ENCODE measurements at regions not wholly inside any gene's neighbourhood (a gene's known extent, or its start where the extent isn't known, plus 50 kb on each side); places are given as distances from the start of the nearest gene placed in this dataset.
"Not testable (repeated sequence)": the region's sequence is repeated elsewhere in the genome, so short reads cannot be mapped to it uniquely, and the experiment has no call there.

DNA sequence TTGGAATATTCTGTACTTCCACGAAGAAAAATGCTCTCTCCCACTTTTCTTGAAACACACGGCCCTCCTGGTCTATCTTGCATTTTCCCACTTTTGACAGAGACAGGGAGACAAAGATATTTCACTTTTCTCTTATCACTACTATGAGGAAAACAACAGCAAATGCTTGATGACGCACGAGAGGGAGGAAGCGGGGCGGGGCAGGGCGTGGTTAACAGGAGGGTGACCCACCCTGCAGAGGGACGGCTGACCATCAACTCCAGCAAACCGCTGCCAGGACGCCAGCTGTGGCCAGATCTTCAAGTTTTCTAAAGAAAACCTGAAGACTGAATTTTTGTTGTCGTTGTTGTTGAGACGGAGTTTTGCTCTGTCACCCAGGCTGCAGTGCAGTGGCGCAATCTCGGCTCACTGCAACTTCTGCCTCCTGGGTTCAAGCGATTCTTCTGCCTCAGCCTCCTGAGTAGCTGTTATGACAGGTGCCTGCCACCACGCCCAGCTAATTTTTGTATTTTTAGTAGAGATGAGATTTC is 63.8 kb downstream of the NSUN5 start:
- H3K27ac ChIP-seq (ENCODE audit: insufficient read depth, low read depth, low read length, poor library complexity, severe bottlenecking); H3K4me1 ChIP-seq (ENCODE audit: control insufficient read depth, insufficient read depth, low read length); H3K36me3 ChIP-seq (ENCODE audit: control insufficient read depth, insufficient read depth, low read length); H3K9me3 ChIP-seq (ENCODE audit: control insufficient read depth, low read length); H3K27me3 ChIP-seq (ENCODE audit: control insufficient read depth, insufficient read depth, low read length, poor library complexity, severe bottlenecking); H3K4me3 ChIP-seq (ENCODE audit: insufficient read depth, low read depth, low read length): not testable (repeated sequence)
- 92 to 94% methylated on average over 11 of the region's 16 CpGs for WGBS, 2 experiments

DNA sequence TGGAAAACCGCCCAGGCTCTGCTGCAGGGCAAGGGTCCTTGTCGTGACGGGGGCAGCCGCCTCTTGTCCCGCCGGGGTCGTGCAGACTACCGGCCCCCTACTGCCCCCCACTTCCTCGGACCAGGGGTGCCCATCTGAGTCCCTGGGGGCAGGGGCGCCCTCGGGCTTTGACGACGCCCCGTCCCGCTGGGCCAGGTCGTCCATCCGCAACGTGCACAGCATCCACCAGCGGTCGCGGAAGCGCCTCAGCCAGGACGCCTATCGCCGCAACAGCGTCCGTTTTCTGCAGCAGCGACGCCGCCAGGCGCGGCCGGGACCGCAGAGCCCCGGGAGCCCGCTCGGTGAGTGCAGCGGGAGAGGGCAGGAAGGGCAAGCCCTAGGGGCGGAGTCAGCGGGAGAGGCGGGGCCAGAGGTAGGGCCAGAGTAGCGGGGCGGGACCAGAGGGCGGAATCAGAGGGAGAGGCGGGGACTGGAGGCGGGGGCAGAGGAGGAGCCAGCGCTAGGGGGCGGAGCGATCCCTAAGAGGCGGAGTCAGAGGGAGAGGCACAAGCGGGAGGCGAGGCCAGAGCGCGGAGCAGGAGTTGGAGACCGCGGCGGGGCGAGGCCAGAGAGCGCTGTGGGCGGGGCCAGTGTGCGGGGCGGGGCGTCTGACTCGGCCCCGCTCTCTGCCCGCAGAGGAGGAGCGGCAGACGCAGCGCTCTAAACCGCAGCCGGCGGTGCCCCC is 73.5 kb downstream of the NSUN5 start:
- not testable (repeated sequence) for H3K4me1 ChIP-seq (ENCODE audit: control insufficient read depth, insufficient read depth, low read length); H3K36me3 ChIP-seq (ENCODE audit: control insufficient read depth, insufficient read depth, low read length); H3K9me3 ChIP-seq (ENCODE audit: control insufficient read depth, low read length); H3K27me3 ChIP-seq (ENCODE audit: control insufficient read depth, insufficient read depth, low read length, poor library complexity, severe bottlenecking); H3K27ac ChIP-seq (ENCODE audit: insufficient read depth, low read depth, low read length, poor library complexity, severe bottlenecking); H3K4me3 ChIP-seq (ENCODE audit: insufficient read depth, low read depth, low read length)
- WGBS, 2 experiments = 0 to 1% methylated on average over 9 to 13 of the region's 72 CpGs

DNA sequence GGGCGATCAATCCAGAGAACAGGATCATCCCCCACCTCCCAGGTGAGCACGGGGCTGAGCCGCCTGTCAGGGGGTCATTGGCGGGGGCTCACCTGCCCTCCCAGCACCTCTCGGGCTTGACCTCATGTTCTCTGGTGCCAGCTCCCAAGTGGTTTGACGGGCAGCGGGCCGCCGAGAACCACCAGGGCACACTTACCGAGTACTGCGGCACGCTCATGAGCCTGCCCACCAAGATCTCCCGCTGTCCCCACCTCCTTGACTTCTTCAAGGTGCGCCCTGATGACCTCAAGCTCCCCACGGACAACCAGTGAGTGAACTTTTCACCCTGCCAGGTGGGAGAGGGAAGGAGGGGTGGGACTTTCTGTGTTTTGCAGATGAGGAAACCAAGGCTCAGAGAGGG is 82.9 kb downstream of the NSUN5 start:
- not testable (repeated sequence) for H3K27me3 ChIP-seq (ENCODE audit: control insufficient read depth, insufficient read depth, low read length, poor library complexity, severe bottlenecking); H3K36me3 ChIP-seq (ENCODE audit: control insufficient read depth, insufficient read depth, low read length); H3K27ac ChIP-seq (ENCODE audit: insufficient read depth, low read depth, low read length, poor library complexity, severe bottlenecking); H3K9me3 ChIP-seq (ENCODE audit: control insufficient read depth, low read length); H3K4me3 ChIP-seq (ENCODE audit: insufficient read depth, low read depth, low read length); H3K4me1 ChIP-seq (ENCODE audit: control insufficient read depth, insufficient read depth, low read length)
- WGBS, 2 experiments = 86 to 93% methylated on average over 13 of the region's 15 CpGs

- H3K27ac ChIP-seq (ENCODE audit: insufficient read depth, low read depth, low read length, poor library complexity, severe bottlenecking); H3K4me3 ChIP-seq (ENCODE audit: insufficient read depth, low read depth, low read length); H3K36me3 ChIP-seq (ENCODE audit: control insufficient read depth, insufficient read depth, low read length); H3K9me3 ChIP-seq (ENCODE audit: control insufficient read depth, low read length); H3K27me3 ChIP-seq (ENCODE audit: control insufficient read depth, insufficient read depth, low read length, poor library complexity, severe bottlenecking); H3K4me1 ChIP-seq (ENCODE audit: control insufficient read depth, insufficient read depth, low read length): not testable (repeated sequence)
- WGBS, 2 experiments = no CpG with 5 or more reads among the region's 6 CpGs
Measured at GRCh38 chr7:73221724-73222123, 86.9 kb downstream of the NSUN5 start.

DNA sequence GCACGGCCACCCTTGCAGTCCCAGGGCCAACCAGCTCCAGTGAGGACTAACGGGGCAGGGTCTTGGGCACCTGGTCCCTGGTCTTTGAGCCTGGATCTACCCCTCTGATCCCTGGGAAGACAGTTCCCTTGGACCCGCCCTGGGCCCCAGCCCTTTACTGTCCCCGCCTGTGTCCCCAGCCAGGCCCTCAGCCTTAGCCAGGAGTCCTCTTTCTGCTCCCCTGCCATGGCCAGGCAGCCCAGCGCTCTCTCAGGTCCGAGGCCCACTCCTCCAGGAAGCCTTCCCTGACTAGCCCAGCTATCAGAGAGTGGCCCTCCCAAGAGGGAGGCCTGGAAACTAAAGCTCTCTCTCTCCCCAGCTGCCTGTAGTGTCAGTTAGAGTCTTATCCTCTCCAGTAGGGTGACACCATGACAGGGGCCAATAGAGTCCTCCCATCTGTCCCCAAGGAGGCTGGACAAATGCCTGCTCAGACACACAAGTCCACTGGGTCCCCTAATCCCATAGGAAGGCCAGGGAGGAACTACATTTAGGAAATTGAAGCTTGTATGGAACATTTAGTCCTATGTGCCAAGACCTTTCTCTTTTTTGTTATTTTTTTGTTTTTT is 87.8 kb downstream of the NSUN5 start:
- H3K9me3 ChIP-seq (ENCODE audit: control insufficient read depth, low read length); H3K4me1 ChIP-seq (ENCODE audit: control insufficient read depth, insufficient read depth, low read length); H3K36me3 ChIP-seq (ENCODE audit: control insufficient read depth, insufficient read depth, low read length); H3K27me3 ChIP-seq (ENCODE audit: control insufficient read depth, insufficient read depth, low read length, poor library complexity, severe bottlenecking); H3K27ac ChIP-seq (ENCODE audit: insufficient read depth, low read depth, low read length, poor library complexity, severe bottlenecking); H3K4me3 ChIP-seq (ENCODE audit: insufficient read depth, low read depth, low read length): not testable (repeated sequence)
- whole genome bisulfite sequencing, 2 experiments = no CpG with 5 or more reads among the region's 6 CpGs

- not testable (repeated sequence) for H3K4me1 ChIP-seq (ENCODE audit: control insufficient read depth, insufficient read depth, low read length); H3K4me3 ChIP-seq (ENCODE audit: insufficient read depth, low read depth, low read length); H3K9me3 ChIP-seq (ENCODE audit: control insufficient read depth, low read length); H3K36me3 ChIP-seq (ENCODE audit: control insufficient read depth, insufficient read depth, low read length); H3K27me3 ChIP-seq (ENCODE audit: control insufficient read depth, insufficient read depth, low read length, poor library complexity, severe bottlenecking); H3K27ac ChIP-seq (ENCODE audit: insufficient read depth, low read depth, low read length, poor library complexity, severe bottlenecking)
- no CpG with 5 or more reads among the region's 15 CpGs for WGBS, 2 experiments
Measured at GRCh38 chr7:73220357-73220756, 88.3 kb downstream of the NSUN5 start.

- not testable (repeated sequence) for H3K9me3 ChIP-seq (ENCODE audit: control insufficient read depth, low read length); H3K27me3 ChIP-seq (ENCODE audit: control insufficient read depth, insufficient read depth, low read length, poor library complexity, severe bottlenecking); H3K27ac ChIP-seq (ENCODE audit: insufficient read depth, low read depth, low read length, poor library complexity, severe bottlenecking); H3K36me3 ChIP-seq (ENCODE audit: control insufficient read depth, insufficient read depth, low read length); H3K4me3 ChIP-seq (ENCODE audit: insufficient read depth, low read depth, low read length); H3K4me1 ChIP-seq (ENCODE audit: control insufficient read depth, insufficient read depth, low read length)
- no CpG with 5 or more reads among the region's 2 CpGs for WGBS, 2 experiments
Measured at GRCh38 chr7:73218802-73219201, 89.8 kb downstream of the NSUN5 start.

GRCh38 chr7:73216046-73216675 is 92.5 kb downstream of the NSUN5 start:
- 73 to 88% methylated on average over 3 of the region's 10 CpGs for WGBS, 2 experiments

DNA sequence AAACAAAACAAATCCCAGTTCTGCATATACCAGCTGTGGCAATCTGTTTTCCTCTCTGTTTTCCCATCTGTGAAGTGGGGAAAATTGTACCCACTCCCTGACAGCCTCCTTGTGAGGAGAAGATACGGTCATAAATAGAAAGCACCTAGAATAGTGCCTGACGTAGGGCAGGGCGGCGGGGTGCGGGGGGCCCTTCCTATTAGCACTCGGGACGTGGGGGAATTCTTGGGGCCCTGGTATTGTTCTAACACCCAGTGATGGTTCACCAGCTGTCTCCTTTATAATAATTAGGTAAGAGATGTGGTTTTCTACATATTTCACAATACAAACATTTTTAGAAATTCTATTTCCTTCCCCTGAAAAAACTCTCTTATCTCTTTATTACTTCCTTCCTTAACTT is 93.4 kb downstream of the NSUN5 start:
- H3K4me3 ChIP-seq (ENCODE audit: insufficient read depth, low read depth, low read length); H3K27ac ChIP-seq (ENCODE audit: insufficient read depth, low read depth, low read length, poor library complexity, severe bottlenecking); H3K36me3 ChIP-seq (ENCODE audit: control insufficient read depth, insufficient read depth, low read length); H3K27me3 ChIP-seq (ENCODE audit: control insufficient read depth, insufficient read depth, low read length, poor library complexity, severe bottlenecking); H3K9me3 ChIP-seq (ENCODE audit: control insufficient read depth, low read length); H3K4me1 ChIP-seq (ENCODE audit: control insufficient read depth, insufficient read depth, low read length): not testable (repeated sequence)
- WGBS, 2 experiments = no CpG with 5 or more reads among the region's 7 CpGs

More at GRCh38 chr7:73216046-73216675, 92.5 kb downstream of the NSUN5 start:
- H3K27me3 ChIP-seq (ENCODE audit: control insufficient read depth, insufficient read depth, low read length, poor library complexity, severe bottlenecking); H3K4me3 ChIP-seq (ENCODE audit: insufficient read depth, low read depth, low read length); H3K27ac ChIP-seq (ENCODE audit: insufficient read depth, low read depth, low read length, poor library complexity, severe bottlenecking); H3K36me3 ChIP-seq (ENCODE audit: control insufficient read depth, insufficient read depth, low read length); H3K4me1 ChIP-seq (ENCODE audit: control insufficient read depth, insufficient read depth, low read length); H3K9me3 ChIP-seq (ENCODE audit: control insufficient read depth, low read length): not testable (repeated sequence)

- H3K27me3 ChIP-seq (ENCODE audit: control insufficient read depth, insufficient read depth, low read length, poor library complexity, severe bottlenecking); H3K4me3 ChIP-seq (ENCODE audit: insufficient read depth, low read depth, low read length); H3K4me1 ChIP-seq (ENCODE audit: control insufficient read depth, insufficient read depth, low read length); H3K36me3 ChIP-seq (ENCODE audit: control insufficient read depth, insufficient read depth, low read length); H3K27ac ChIP-seq (ENCODE audit: insufficient read depth, low read depth, low read length, poor library complexity, severe bottlenecking); H3K9me3 ChIP-seq (ENCODE audit: control insufficient read depth, low read length): not testable (repeated sequence)
- WGBS, 2 experiments = 91 to 93% methylated on average over 4 of the region's 4 CpGs
Measured at GRCh38 chr7:73214471-73214870, 94.2 kb downstream of the NSUN5 start.

All from ectodermal cell (in vitro differentiated cells).